HepG2 (cell line): ENCODE measurements at regions not wholly inside any gene's neighbourhood (a gene's known extent, or its start where the extent isn't known, plus 50 kb on each side); places are given as distances from the start of the nearest gene placed in this dataset.

ENCODE experiments used
- ATAC-seq: fragments of 200-7000 bp; cut with Tn5 transposase; 3 replicates; pipeline ENCODE4 v1.9.1; 2020; ENCODE audit warnings: mild to moderate bottlenecking, moderate library complexity
- BruUV-seq: library from RNA; stranded (reverse); fragments of 400-500 nt; replicated peaks from 2 replicates; lab custom pipeline; 2021; lab: Mats Ljungman, UMichigan
- CTCF ChIA-PET: fragments of 300-600 bp; formaldehyde crosslinking; extraction: SDS; loops from one replicate; lab custom pipeline; 2021; ENCODE audit warnings: low total read pairs, inconsistent platforms, low intra/inter-chr PET ratio; lab: Yijun Ruan, JAX
- POLR2A ChIA-PET: fragments of 350-600 bp; sonication (Branson Sonifier 250); formaldehyde crosslinking; loops from one replicate; lab custom pipeline; 2020; ENCODE audit warnings: antibody characterized with exemption, inconsistent platforms; lab: Yijun Ruan, JAX
- DNase-seq: peaks from one replicate; pipeline ENCODE4 v3.0.0-alpha.2; 2015; ENCODE audit warnings: low spot score
- FAIRE-seq: peaks from 3 replicates; lab custom pipeline; 2011; peaks lifted over from hg19 to GRCh38; lab: Jason Lieb, UNC
- H2AFZ ChIP-seq: one replicate; pipeline ENCODE4 v1.6.1; 2011; ENCODE audit warnings: low read length, inconsistent platforms
- H3K27ac ChIP-seq: fragments of 300-600 bp; 3 replicates; pipeline ENCODE4 v1.8.0; 2011; ENCODE audit warnings: mixed run types, mild to moderate bottlenecking, mixed read lengths, low read length, inconsistent platforms; ENCODE audit not compliant: insufficient read depth; ENCODE audit errors: extremely low read length
- H3K27me3 ChIP-seq, 2 experiments: fragments of 200-600 bp in 1 of 2; 2 replicates in 1 of 2; 3 replicates in 1 of 2; pipeline versions ENCODE4 v1.6.0 to v1.8.0; 2011; ENCODE audit warnings: low read length in 2 of 2, mild to moderate bottlenecking in 2 of 2, moderate library complexity in 2 of 2, inconsistent platforms in 1 of 2; ENCODE audit not compliant: insufficient read depth in 2 of 2, control insufficient read depth in 1 of 2
- H3K36me3 ChIP-seq, 2 experiments: fragments of 200-600 bp in 1 of 2; replicated peaks in 1 of 2; 2 replicates in 1 of 2; 3 replicates in 1 of 2; pipeline versions ENCODE4 v1.5.1 to v1.8.0; 2011; ENCODE audit warnings: low read length in 2 of 2, inconsistent platforms in 1 of 2; ENCODE audit not compliant: insufficient read depth in 2 of 2, control insufficient read depth in 1 of 2
- H3K4me1 ChIP-seq: 2 replicates; pipeline ENCODE4 v1.5.1; 2012; ENCODE audit warnings: low read length, inconsistent platforms; ENCODE audit not compliant: insufficient read depth
- H3K4me2 ChIP-seq: 2 replicates; pipeline ENCODE4 v1.6.0; 2011; ENCODE audit warnings: low read depth, low read length, inconsistent platforms
- H3K4me3 ChIP-seq, 3 experiments: fragments of 200-600 bp in 1 of 3; sonication (generic), shearing (Covaris generic) in 1 of 3; replicated peaks in 1 of 3; 2 replicates each; pipeline ENCODE4 v1.5.1; 2011 to 2016; ENCODE audit warnings: low read length in 3 of 3, inconsistent platforms in 2 of 3, low read depth in 2 of 3, mild to moderate bottlenecking in 2 of 3, control low read depth in 1 of 3, mixed read lengths in 1 of 3; ENCODE audit not compliant: insufficient read depth in 1 of 3
- H3K79me2 ChIP-seq: one replicate; pipeline ENCODE4 v1.6.1; 2011; ENCODE audit warnings: low read length, inconsistent platforms; ENCODE audit not compliant: insufficient read depth
- H3K9ac ChIP-seq: 2 replicates; pipeline ENCODE4 v1.6.0; 2011; ENCODE audit warnings: mild to moderate bottlenecking, low read depth, low read length, inconsistent platforms; ENCODE audit not compliant: insufficient read depth
- H3K9me3 ChIP-seq: 2 replicates; pipeline ENCODE4 v1.5.1; 2012; ENCODE audit warnings: mild to moderate bottlenecking, low read length
- H4K20me1 ChIP-seq: 2 replicates; pipeline ENCODE4 v1.6.0; 2011; ENCODE audit warnings: inconsistent platforms, mild to moderate bottlenecking, low read length, moderate library complexity; ENCODE audit not compliant: insufficient read depth
- HNRNPUL1 ChIP-seq: fragments of 200-400 bp; formaldehyde crosslinking; IDR thresholded peaks from 2 replicates; pipeline ENCODE4 v1.6.1; 2017; ENCODE audit warnings: low read depth, mild to moderate bottlenecking, low read length, moderate library complexity
- ZNF557 ChIP-seq: sonication (generic); formaldehyde crosslinking; IDR thresholded peaks from 2 replicates; pipeline ENCODE4 v1.4.0; 2020; ENCODE audit warnings: missing genetic modification reagents
- WGBS: methylation state at CpG from one replicate; pipeline ENCODE4 v1.1.6; 2017; ENCODE audit warnings: low lambda C conversion rate; 5-methylcytosine and 5-hydroxymethylcytosine counted together
- in situ Hi-C: cut with HindIII; loops from 2 replicates; pipeline ENCODE4 v1.10.0; 2017; ENCODE audit warnings: low pct_unique_long_range_greater_than_20kb; ENCODE audit not compliant: extremely low pct_ligation_motif_present
- intact Hi-C: fragments of 100-400 bp; cut with micrococcal nuclease; formaldehyde crosslinking; loops from one replicate; pipeline ENCODE4 v1.10.0; 2022; ENCODE audit not compliant: unreplicated experiment
- TF ChIP-seq, protein P1 (sequence below): sonication (generic); formaldehyde crosslinking; IDR thresholded peaks from 2 replicates; pipeline ENCODE4 v1.5.1; 2020; ENCODE audit warnings: missing genetic modification reagents, mild to moderate bottlenecking, borderline replicate concordance
- TF ChIP-seq, protein P2 (sequence below): sonication (generic); formaldehyde crosslinking; IDR thresholded peaks from 2 replicates; pipeline ENCODE4 v1.5.1; 2020; ENCODE audit warnings: mild to moderate bottlenecking, missing genetic modification reagents, moderate library complexity
- TF ChIP-seq, protein P3 (sequence below): sonication (generic); formaldehyde crosslinking; IDR thresholded peaks from 2 replicates; pipeline ENCODE4 v1.4.0; 2020; ENCODE audit warnings: missing genetic modification reagents

DNA sequence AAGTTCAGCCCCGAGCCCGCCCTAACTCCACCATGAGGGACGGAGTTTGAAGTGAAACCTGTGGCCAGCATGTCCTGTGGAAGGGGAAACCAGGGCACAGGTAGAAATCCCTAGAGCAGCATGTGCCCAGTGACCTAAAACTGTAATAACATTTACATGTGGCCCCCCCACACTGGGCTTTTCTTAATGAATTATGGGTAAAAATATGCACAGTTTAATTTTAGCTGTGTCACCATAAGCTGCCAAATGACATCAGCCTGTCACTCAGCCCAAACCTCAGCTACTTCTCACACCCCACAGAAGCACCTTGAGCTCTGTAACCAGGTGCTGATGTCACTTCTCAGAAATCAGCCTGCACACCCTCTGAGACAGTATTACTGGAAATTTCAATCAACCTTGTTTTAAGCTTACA is 50.0 kb upstream of the SLC19A1 start:
- Histone ChIP-seq H4K20me1 (no peaks in the 10 kb centered on the region), H3K27ac (no peak overlapping the region), H3K9ac (no peak overlapping the region), H2AFZ (no peak overlapping the region), H3K27me3 (peaks cover 0 to 2% of the 10 kb centered on the region in 2 experiments; a peak in 1 of 5 replicates), H3K9me3 (no peaks in the 10 kb centered on the region), H3K36me3 (no peaks in the 10 kb centered on the region), H3K79me2 (no peaks in the 10 kb centered on the region), H3K4me1 (no peaks in the 10 kb centered on the region), H3K4me2 (no peak overlapping the region), H3K4me3 (no peak overlapping the region)
- intact Hi-C loops (no loop called here), in situ Hi-C loops (no loop called here)
- FAIRE-seq (no peak), ATAC-seq (no peak), DNase-seq (no peak)
- ChIA-PET POLR2A (no interaction called here), CTCF (no interaction called here)
- no TSS peak for BruUV-seq
- WGBS: 56% methylated on average over 3 of the region's 3 CpGs
- TF ChIP-seq, protein P1, sequence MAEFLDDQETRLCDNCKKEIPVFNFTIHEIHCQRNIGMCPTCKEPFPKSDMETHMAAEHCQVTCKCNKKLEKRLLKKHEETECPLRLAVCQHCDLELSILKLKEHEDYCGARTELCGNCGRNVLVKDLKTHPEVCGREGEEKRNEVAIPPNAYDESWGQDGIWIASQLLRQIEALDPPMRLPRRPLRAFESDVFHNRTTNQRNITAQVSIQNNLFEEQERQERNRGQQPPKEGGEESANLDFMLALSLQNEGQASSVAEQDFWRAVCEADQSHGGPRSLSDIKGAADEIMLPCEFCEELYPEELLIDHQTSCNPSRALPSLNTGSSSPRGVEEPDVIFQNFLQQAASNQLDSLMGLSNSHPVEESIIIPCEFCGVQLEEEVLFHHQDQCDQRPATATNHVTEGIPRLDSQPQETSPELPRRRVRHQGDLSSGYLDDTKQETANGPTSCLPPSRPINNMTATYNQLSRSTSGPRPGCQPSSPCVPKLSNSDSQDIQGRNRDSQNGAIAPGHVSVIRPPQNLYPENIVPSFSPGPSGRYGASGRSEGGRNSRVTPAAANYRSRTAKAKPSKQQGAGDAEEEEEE: no peak
- TF ChIP-seq, protein P2, sequence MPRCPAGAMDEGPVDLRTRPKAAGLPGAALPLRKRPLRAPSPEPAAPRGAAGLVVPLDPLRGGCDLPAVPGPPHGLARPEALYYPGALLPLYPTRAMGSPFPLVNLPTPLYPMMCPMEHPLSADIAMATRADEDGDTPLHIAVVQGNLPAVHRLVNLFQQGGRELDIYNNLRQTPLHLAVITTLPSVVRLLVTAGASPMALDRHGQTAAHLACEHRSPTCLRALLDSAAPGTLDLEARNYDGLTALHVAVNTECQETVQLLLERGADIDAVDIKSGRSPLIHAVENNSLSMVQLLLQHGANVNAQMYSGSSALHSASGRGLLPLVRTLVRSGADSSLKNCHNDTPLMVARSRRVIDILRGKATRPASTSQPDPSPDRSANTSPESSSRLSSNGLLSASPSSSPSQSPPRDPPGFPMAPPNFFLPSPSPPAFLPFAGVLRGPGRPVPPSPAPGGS: no peak
- TF ChIP-seq HNRNPUL1 (no peak), ZNF557 (CRISPR knock-in tag) (no peak)
- TF ChIP-seq, protein P3, sequence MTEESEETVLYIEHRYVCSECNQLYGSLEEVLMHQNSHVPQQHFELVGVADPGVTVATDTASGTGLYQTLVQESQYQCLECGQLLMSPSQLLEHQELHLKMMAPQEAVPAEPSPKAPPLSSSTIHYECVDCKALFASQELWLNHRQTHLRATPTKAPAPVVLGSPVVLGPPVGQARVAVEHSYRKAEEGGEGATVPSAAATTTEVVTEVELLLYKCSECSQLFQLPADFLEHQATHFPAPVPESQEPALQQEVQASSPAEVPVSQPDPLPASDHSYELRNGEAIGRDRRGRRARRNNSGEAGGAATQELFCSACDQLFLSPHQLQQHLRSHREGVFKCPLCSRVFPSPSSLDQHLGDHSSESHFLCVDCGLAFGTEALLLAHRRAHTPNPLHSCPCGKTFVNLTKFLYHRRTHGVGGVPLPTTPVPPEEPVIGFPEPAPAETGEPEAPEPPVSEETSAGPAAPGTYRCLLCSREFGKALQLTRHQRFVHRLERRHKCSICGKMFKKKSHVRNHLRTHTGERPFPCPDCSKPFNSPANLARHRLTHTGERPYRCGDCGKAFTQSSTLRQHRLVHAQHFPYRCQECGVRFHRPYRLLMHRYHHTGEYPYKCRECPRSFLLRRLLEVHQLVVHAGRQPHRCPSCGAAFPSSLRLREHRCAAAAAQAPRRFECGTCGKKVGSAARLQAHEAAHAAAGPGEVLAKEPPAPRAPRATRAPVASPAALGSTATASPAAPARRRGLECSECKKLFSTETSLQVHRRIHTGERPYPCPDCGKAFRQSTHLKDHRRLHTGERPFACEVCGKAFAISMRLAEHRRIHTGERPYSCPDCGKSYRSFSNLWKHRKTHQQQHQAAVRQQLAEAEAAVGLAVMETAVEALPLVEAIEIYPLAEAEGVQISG (CRISPR knock-in tag): no peak
